ENCODE measurements at regions not wholly inside any gene's neighbourhood (a gene's known extent, or its start where the extent isn't known, plus 50 kb on each side); places are given as distances from the start of the nearest gene placed in this dataset.

DNA sequence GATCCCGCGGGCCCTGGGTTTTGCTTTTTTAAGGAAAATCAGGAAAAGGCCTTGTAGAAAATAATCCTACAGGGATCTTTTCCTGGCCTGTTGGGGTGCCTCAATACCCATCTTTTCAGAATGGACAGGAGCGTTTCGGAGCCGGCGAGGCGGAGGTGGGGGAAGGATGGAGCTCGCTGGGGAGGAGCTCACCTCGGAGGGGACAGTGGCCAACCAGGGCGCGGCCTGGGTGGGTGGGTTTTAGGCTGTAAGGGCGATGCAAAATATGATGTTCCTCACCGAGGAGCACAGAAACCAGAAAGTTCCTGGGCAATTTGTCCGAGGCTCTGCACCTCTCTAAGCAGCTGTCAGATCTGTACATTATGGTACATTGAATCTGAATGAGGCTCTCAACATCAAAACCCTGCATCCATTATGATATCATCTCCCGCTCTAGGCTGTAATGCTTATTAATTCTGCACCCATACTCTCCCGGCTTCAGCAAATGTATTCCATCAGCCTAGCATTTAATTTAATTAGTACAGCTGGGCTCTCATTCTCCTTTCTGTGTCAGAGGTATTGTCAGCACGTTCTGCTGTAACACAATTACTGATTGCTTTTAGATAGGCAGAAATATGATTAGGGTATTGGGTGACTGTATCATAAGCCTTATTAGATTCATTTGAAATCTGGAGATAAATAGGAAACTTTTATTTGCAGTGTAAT is 90.3 kb upstream of the SOX1 start:
- TF ChIP-seq, protein P1, sequence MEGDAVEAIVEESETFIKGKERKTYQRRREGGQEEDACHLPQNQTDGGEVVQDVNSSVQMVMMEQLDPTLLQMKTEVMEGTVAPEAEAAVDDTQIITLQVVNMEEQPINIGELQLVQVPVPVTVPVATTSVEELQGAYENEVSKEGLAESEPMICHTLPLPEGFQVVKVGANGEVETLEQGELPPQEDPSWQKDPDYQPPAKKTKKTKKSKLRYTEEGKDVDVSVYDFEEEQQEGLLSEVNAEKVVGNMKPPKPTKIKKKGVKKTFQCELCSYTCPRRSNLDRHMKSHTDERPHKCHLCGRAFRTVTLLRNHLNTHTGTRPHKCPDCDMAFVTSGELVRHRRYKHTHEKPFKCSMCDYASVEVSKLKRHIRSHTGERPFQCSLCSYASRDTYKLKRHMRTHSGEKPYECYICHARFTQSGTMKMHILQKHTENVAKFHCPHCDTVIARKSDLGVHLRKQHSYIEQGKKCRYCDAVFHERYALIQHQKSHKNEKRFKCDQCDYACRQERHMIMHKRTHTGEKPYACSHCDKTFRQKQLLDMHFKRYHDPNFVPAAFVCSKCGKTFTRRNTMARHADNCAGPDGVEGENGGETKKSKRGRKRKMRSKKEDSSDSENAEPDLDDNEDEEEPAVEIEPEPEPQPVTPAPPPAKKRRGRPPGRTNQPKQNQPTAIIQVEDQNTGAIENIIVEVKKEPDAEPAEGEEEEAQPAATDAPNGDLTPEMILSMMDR (IDR thresholded peaks at IDR 0.05) = no peak
- no peak for TF ChIP-seq POLR2A (IDR thresholded peaks at IDR 0.05)
